ENCODE measurements at regions not wholly inside any gene's neighbourhood (a gene's known extent, or its start where the extent isn't known, plus 50 kb on each side); places are given as distances from the start of the nearest gene placed in this dataset.
"Not testable (repeated sequence)": the region's sequence is repeated elsewhere in the genome, so short reads cannot be mapped to it uniquely, and the experiment has no call there.

- DNase-seq: no peak
Measured at GRCh38 chr4:177251237-177251636, 58.4 kb upstream of the NEIL3 start.

- no peak for DNase-seq
Measured at GRCh38 chr4:177255359-177255758, 54.3 kb upstream of the NEIL3 start.

GRCh38 chr4:177256950-177257349, 52.7 kb upstream of the NEIL3 start:
- no peak for DNase-seq

- DNase-seq: not testable (repeated sequence)
Measured at GRCh38 chr4:177259466-177259865, 50.2 kb upstream of the NEIL3 start.
